ENCODE measurements at regions not wholly inside any gene's neighbourhood (a gene's known extent, or its start where the extent isn't known, plus 50 kb on each side); places are given as distances from the start of the nearest gene placed in this dataset.
"Not testable (repeated sequence)": the region's sequence is repeated elsewhere in the genome, so short reads cannot be mapped to it uniquely, and the experiment has no call there.

- intact Hi-C loops (cut with micrococcal nuclease), result no loop called here
Observed at GRCh38 chr18:53935399-53935798, 289.1 kb downstream of the MBD2 start.

GRCh38 chr18:53920312-53921075, 304.0 kb downstream of the MBD2 start:
- intact Hi-C loops (cut with micrococcal nuclease), result no loop called here

- intact Hi-C loops (cut with micrococcal nuclease), result no loop called here
Observed at GRCh38 chr18:53918091-53918490, 306.4 kb downstream of the MBD2 start.

- intact Hi-C loops (cut with micrococcal nuclease), result no loop called here
Observed at GRCh38 chr18:53911200-53911599, 313.3 kb downstream of the MBD2 start.

- intact Hi-C loops (cut with micrococcal nuclease), result loop anchor here (1.0 kb wide), 1 partner anchor 210 kb away; no protein-coding TSS in a partner anchor
Observed at GRCh38 chr18:53909668-53910067, 314.8 kb downstream of the MBD2 start.

- intact Hi-C loops (cut with micrococcal nuclease), result no loop called here
Observed at GRCh38 chr18:53907921-53908320, 316.5 kb downstream of the MBD2 start.

GRCh38 chr18:53906681-53907080, 317.8 kb downstream of the MBD2 start:
- intact Hi-C loops (cut with micrococcal nuclease), result no loop called here

- intact Hi-C loops (cut with micrococcal nuclease), result no loop called here
Observed at GRCh38 chr18:53894675-53895442, 329.6 kb downstream of the MBD2 start.

- intact Hi-C loops (cut with micrococcal nuclease), result no loop called here
Observed at GRCh38 chr18:53887447-53887846, 337.0 kb downstream of the MBD2 start.

GRCh38 chr18:53886058-53886457, 338.4 kb downstream of the MBD2 start:
- intact Hi-C loops (cut with micrococcal nuclease), result no loop called here

- intact Hi-C loops (cut with micrococcal nuclease), result no loop called here
Observed at GRCh38 chr18:53883771-53884170, 340.7 kb downstream of the MBD2 start.

GRCh38 chr18:53874103-53874502, 350.4 kb downstream of the MBD2 start:
- intact Hi-C loops (cut with micrococcal nuclease), result no loop called here

GRCh38 chr18:53864770-53865169, 359.7 kb downstream of the MBD2 start:
- intact Hi-C loops (cut with micrococcal nuclease), result no loop called here

- intact Hi-C loops (cut with micrococcal nuclease), result no loop called here
Observed at GRCh38 chr18:53862921-53863320, 361.5 kb downstream of the MBD2 start.

- intact Hi-C loops (cut with micrococcal nuclease), result no loop called here
Observed at GRCh38 chr18:53861185-53861584, 363.3 kb downstream of the MBD2 start.

- intact Hi-C loops (cut with micrococcal nuclease), result loop anchor here (10.0 kb wide), 1 partner anchor 65 kb away; no protein-coding TSS in a partner anchor
Observed at GRCh38 chr18:53859764-53860163, 364.7 kb downstream of the MBD2 start.

GRCh38 chr18:53850902-53851301, 373.6 kb downstream of the MBD2 start:
- intact Hi-C loops (cut with micrococcal nuclease), result loop anchor here (10.0 kb wide), 1 partner anchor 56 kb away; no protein-coding TSS in a partner anchor

- intact Hi-C loops (cut with micrococcal nuclease), result no loop called here
Observed at GRCh38 chr18:53843763-53844162, 380.7 kb downstream of the MBD2 start.

- intact Hi-C loops (cut with micrococcal nuclease), result no loop called here
Observed at GRCh38 chr18:53843113-53843760, 381.2 kb downstream of the MBD2 start.

- intact Hi-C loops (cut with micrococcal nuclease), result no loop called here
Observed at GRCh38 chr18:53838746-53839145, 385.7 kb downstream of the MBD2 start.

GRCh38 chr18:53821141-53821540, 403.3 kb downstream of the MBD2 start:
- intact Hi-C loops (cut with micrococcal nuclease), result not testable (repeated sequence)

GRCh38 chr18:53819671-53820070, 404.8 kb downstream of the MBD2 start:
- intact Hi-C loops (cut with micrococcal nuclease), result no loop called here
